Upper lobe of right lung (tissue), 1 donor: ENCODE measurements at regions not wholly inside any gene's neighbourhood (a gene's known extent, or its start where the extent isn't known, plus 50 kb on each side); places are given as distances from the start of the nearest gene placed in this dataset.
"Not testable (repeated sequence)": the region's sequence is repeated elsewhere in the genome, so short reads cannot be mapped to it uniquely, and the experiment has no call there.

ENCODE experiments used
- ATAC-seq: fragments of 200-7000 bp; cut with Tn5 transposase; one replicate; pipeline ENCODE4 v1.9.1; 2020; ENCODE audit warnings: mild to moderate bottlenecking, moderate library complexity
- DNase-seq: peaks from one replicate; pipeline ENCODE4 v3.0.0-alpha.2; 2020
- H3K27ac ChIP-seq: fragments of 200-600 bp; one replicate; pipeline ENCODE4 v1.8.0; 2022
- H3K27me3 ChIP-seq: fragments of 200-600 bp; one replicate; pipeline ENCODE4 v1.8.0; 2022; ENCODE audit warnings: mild to moderate bottlenecking
- H3K36me3 ChIP-seq: fragments of 200-600 bp; one replicate; pipeline ENCODE4 v1.8.0; 2022
- H3K4me1 ChIP-seq: fragments of 200-600 bp; one replicate; pipeline ENCODE4 v1.8.0; 2022
- H3K4me3 ChIP-seq: fragments of 200-600 bp; one replicate; pipeline ENCODE4 v1.8.0; 2022; ENCODE audit warnings: mild to moderate bottlenecking
- H3K9me3 ChIP-seq: fragments of 200-600 bp; one replicate; pipeline ENCODE4 v1.8.0; 2022
- CTCF ChIP-seq: fragments of 200-600 bp; IDR thresholded peaks from one replicate; pipeline ENCODE4 v1.8.0; 2022; ENCODE audit warnings: antibody characterized with exemption
- intact Hi-C: fragments of 100-400 bp; cut with DNase I; formaldehyde crosslinking; loops from one replicate; pipeline ENCODE4 v1.11.0; 2022
- donor health status: DM: no; HTN: yes; CAD: no; lungs with severe emphysema.

- Histone ChIP-seq H3K4me1 (no peaks in the 10 kb centered on the region), H3K4me3 (no peak overlapping the region), H3K27ac (no peak overlapping the region), H3K27me3 (no peaks in the 10 kb centered on the region), H3K9me3 (no peaks in the 10 kb centered on the region), H3K36me3 (no peaks in the 10 kb centered on the region)
- intact Hi-C loops, result no loop called here
- no peak for TF ChIP-seq CTCF
- no peak for ATAC-seq
- DNase-seq, result no peak
Observed at GRCh38 chr7:96822824-96823223, 113.2 kb upstream of the SEM1 start.

GRCh38 chr7:96823274-96823673 lies 113.6 kb upstream of the SEM1 start:
- ATAC-seq (no peak), DNase-seq (no peak)
- Histone ChIP-seq H3K27me3 (no peaks in the 10 kb centered on the region), H3K9me3 (no peaks in the 10 kb centered on the region), H3K4me3 (no peak overlapping the region), H3K27ac (no peak overlapping the region), H3K4me1 (no peaks in the 10 kb centered on the region), H3K36me3 (no peaks in the 10 kb centered on the region)
- intact Hi-C loops, result no loop called here
- no peak for TF ChIP-seq CTCF

- H3K4me3 ChIP-seq, result no peak overlapping the region
- TF ChIP-seq CTCF, result no peak
- no peak overlapping the region for H3K27ac ChIP-seq
- H3K36me3 ChIP-seq, result no peaks in the 10 kb centered on the region
- H3K9me3 ChIP-seq, result no peaks in the 10 kb centered on the region
- no peaks in the 10 kb centered on the region for H3K27me3 ChIP-seq
- intact Hi-C loops, result no loop called here
- ATAC-seq, result no peak
- DNase-seq, result no peak
- H3K4me1 ChIP-seq, result no peaks in the 10 kb centered on the region
Observed at GRCh38 chr7:96824686-96825085, 115.0 kb upstream of the SEM1 start.

GRCh38 chr7:96825285-96825684 lies 115.6 kb upstream of the SEM1 start:
- H3K9me3 ChIP-seq, result no peaks in the 10 kb centered on the region
- H3K27me3 ChIP-seq, result no peaks in the 10 kb centered on the region
- H3K36me3 ChIP-seq, result no peaks in the 10 kb centered on the region
- intact Hi-C loops, result no loop called here
- no peak for TF ChIP-seq CTCF
- H3K27ac ChIP-seq, result no peak overlapping the region
- no peak overlapping the region for H3K4me3 ChIP-seq
- ATAC-seq, result no peak
- no peak for DNase-seq
- no peaks in the 10 kb centered on the region for H3K4me1 ChIP-seq

- H3K27ac ChIP-seq, result no peak overlapping the region
- H3K36me3 ChIP-seq, result no peaks in the 10 kb centered on the region
- no peak for TF ChIP-seq CTCF
- no peaks in the 10 kb centered on the region for H3K27me3 ChIP-seq
- H3K4me3 ChIP-seq, result no peak overlapping the region
- DNase-seq, result no peak
- H3K9me3 ChIP-seq, result no peaks in the 10 kb centered on the region
- intact Hi-C loops, result no loop called here
- H3K4me1 ChIP-seq, result no peaks in the 10 kb centered on the region
- no peak for ATAC-seq
Observed at GRCh38 chr7:96826089-96826488, 116.4 kb upstream of the SEM1 start.

- no peak overlapping the region for H3K4me3 ChIP-seq
- H3K36me3 ChIP-seq, result no peaks in the 10 kb centered on the region
- no peak for TF ChIP-seq CTCF
- H3K9me3 ChIP-seq, result no peaks in the 10 kb centered on the region
- no peaks in the 10 kb centered on the region for H3K4me1 ChIP-seq
- ATAC-seq, result no peak
- H3K27ac ChIP-seq, result no peak overlapping the region
- no peaks in the 10 kb centered on the region for H3K27me3 ChIP-seq
- intact Hi-C loops, result no loop called here
- DNase-seq, result no peak
Observed at GRCh38 chr7:96827701-96828100, 118.1 kb upstream of the SEM1 start.

GRCh38 chr7:96829121-96829520 lies 119.5 kb upstream of the SEM1 start:
- H3K4me1 ChIP-seq, H3K27me3 ChIP-seq, H3K27ac ChIP-seq, H3K4me3 ChIP-seq, ATAC-seq, DNase-seq, H3K36me3 ChIP-seq, H3K9me3 ChIP-seq, intact Hi-C loops: not testable (repeated sequence)
